Mononuclear cell (primary cell): ENCODE measurements at regions not wholly inside any gene's neighbourhood (a gene's known extent, or its start where the extent isn't known, plus 50 kb on each side); places are given as distances from the start of the nearest gene placed in this dataset.
"Not testable (repeated sequence)": the region's sequence is repeated elsewhere in the genome, so short reads cannot be mapped to it uniquely, and the experiment has no call there.

Experiments
- H3K27me3 ChIP-seq: 2 replicates; pipeline ENCODE4 v1.6.0; 2011; ENCODE audit warnings: low read length, control low read depth; ENCODE audit not compliant: insufficient read depth
- H3K4me1 ChIP-seq: 2 replicates; pipeline ENCODE4 v1.5.1; 2011; ENCODE audit warnings: mild to moderate bottlenecking, low read length, control low read depth; ENCODE audit not compliant: insufficient read depth
- H3K4me3 ChIP-seq: 2 replicates; pipeline ENCODE4 v1.5.1; 2011; ENCODE audit warnings: mild to moderate bottlenecking, low read length, moderate library complexity
- H3K9me3 ChIP-seq: 2 replicates; pipeline ENCODE4 v1.5.1; 2011; ENCODE audit warnings: low read depth, mild to moderate bottlenecking, control low read depth, low read length

DNA sequence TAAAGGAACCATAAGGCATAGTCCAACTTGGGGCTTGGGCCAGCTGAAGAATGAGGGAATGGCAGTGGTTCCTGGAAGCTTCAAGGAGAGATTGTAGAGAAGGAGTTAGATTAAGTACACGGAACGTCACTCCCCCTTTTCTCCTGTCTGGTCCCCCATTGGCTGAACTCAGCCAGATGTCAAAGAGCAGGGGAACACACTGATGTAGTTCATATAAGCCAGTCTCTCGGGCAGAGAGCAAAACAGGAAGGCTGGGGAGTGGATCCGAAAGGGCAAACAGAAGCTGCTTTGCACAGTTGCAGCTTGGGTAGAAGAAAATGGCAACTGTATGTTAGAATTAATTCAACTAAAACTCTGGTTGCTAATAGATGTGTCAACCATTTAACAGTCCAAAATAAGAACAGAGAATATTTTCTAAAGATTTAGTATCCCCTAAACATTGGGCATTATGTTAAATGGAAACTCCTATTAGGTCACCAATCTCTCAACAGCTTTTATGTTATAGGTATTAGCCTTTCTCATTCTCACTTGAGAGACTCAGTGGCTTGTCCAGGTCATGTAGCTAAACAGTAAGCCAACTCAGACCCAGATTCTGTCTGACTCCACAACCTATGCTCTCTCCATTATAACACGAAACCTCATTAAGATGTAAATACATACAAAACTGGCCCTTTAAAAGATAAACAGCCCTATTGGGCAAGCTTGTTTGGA is 600.7 kb upstream of the USP24 start:
- no peaks in the 10 kb centered on the region for H3K27me3 ChIP-seq
- H3K9me3 ChIP-seq = no peaks in the 10 kb centered on the region
- H3K4me3 ChIP-seq = no peak overlapping the region
- H3K4me1 ChIP-seq = no peaks in the 10 kb centered on the region

DNA sequence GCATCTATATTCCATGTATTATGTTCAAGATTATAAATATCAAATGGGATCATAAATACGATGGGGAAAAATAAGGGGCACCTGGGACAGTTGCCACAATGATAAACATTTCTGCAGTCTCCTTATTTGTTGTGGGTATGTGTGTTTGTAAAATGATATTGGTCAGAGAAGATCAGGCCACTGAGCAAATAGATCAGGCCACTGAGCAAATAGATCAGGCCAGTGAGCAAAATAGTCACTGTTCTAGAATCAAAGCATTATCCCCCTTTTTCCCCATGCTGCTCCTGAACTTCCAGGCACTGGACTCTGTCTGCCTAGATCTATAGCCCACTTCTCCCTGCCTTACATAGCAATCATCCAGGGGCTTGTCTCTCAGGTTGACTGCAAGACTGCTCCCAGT is 599.8 kb upstream of the USP24 start:
- Histone ChIP-seq H3K4me1 (no peaks in the 10 kb centered on the region), H3K4me3 (no peak overlapping the region), H3K27me3 (no peaks in the 10 kb centered on the region), H3K9me3 (no peaks in the 10 kb centered on the region)

DNA sequence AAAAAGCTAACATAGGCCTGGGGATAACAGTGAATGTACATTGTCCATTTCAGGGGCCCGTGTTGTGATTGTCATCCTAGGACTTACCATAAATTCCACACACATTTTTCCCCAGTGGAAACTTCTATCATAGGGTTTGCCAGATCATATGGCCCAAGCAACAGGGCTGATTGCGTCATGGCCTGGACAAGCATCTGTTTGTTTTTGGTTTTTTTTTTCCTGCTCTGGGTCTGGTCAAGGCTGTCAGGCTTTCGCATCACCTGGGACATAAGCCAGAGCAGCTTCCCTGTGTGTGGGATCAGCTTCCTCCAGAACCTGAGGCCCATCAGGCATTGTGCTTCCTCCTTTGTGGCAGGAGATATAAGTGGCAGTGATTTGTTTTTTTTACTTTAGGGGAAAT is 598.5 kb upstream of the USP24 start:
- Histone ChIP-seq H3K4me1 (no peaks in the 10 kb centered on the region), H3K27me3 (no peaks in the 10 kb centered on the region), H3K4me3 (no peak overlapping the region), H3K9me3 (no peaks in the 10 kb centered on the region)

DNA sequence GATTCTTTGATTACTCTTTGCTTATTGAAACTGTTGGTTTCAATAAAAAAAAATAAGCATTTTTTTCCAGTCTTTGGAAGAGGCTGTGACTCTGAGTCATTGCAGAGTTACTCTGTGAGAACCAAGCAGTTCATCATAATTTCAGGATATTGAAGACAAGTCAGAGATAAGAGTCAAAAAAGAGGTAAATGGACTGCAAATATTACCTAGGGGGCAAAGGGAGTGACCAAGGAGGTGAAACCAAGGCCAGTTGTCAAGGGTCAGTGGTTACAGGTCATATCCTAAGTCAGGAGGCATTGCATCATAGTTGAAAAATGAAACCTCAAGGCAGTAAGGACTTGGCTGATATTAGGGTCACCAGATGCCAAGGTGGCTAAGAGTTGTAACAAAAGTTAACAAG is 597.1 kb upstream of the USP24 start:
- H3K27me3 ChIP-seq = no peaks in the 10 kb centered on the region
- H3K9me3 ChIP-seq = no peaks in the 10 kb centered on the region
- H3K4me3 ChIP-seq = no peak overlapping the region
- no peaks in the 10 kb centered on the region for H3K4me1 ChIP-seq

DNA sequence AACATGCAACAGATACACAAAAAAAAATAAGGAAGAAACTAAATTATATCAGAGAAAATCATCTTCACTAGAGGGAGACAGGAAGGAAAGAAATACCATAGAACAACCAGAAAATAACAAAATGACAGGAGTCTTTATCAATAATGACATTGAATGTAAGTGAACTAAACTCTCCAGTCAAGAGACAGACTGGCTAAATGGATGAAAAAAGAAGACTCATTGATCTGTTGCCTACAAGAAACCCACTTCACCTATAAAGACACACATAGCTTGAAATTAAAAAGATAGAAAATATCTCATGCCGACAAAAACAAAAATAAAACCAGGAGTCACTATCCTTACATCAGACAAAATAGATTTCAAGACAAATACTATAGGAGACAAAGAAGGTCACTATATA is 593.1 kb upstream of the USP24 start:
- no peak overlapping the region for H3K4me3 ChIP-seq

DNA sequence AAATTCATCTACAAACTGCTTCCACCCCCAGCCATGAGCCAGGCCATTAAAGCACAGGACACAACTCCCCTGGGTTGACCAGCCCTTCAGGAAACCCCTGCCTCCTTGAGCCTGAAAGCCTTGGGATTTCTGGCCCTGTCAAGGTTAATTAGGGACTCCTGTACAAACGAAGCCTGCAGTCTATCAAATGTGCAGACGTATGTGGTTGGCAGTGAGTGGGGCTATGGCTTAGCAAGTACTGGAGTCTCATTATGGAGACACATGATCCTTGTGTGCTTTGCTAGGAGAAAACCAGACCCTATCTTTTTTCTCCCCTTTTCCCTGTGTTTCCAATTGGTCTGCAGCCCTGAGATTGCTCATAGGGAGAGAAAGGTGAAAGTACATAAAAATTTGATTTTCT is 588.3 kb upstream of the USP24 start:
- H3K9me3 ChIP-seq = no peaks in the 10 kb centered on the region
- no peak overlapping the region for H3K4me3 ChIP-seq
- H3K4me1 ChIP-seq = no peaks in the 10 kb centered on the region
- H3K27me3 ChIP-seq = no peaks in the 10 kb centered on the region

More for the DNA sequence above, 593.1 kb upstream of the USP24 start:
- Histone ChIP-seq H3K27me3 (no peaks in the 10 kb centered on the region), H3K9me3 (no peaks in the 10 kb centered on the region), H3K4me1 (no peaks in the 10 kb centered on the region)

DNA sequence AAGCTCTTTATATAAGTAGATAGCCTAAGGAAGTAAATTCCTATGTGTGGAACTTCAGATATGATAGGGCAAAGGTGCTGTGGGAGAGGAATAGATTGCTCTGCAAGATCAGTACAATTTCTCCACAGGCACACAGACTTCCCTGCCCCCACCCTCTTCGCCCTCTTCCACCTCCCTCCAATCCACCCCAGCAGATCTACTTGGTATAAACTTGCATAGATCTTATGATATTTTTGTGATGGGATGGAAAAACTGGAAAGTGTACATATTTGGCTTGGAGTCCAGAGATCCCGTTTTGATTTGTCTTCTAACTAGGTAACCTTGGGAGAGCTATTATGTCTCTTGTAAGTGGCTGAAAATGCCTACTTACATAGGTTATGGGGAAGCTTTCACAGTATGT is 586.3 kb upstream of the USP24 start:
- H3K4me3 ChIP-seq = no peak overlapping the region
- H3K9me3 ChIP-seq = no peaks in the 10 kb centered on the region
- no peaks in the 10 kb centered on the region for H3K4me1 ChIP-seq
- H3K27me3 ChIP-seq = no peaks in the 10 kb centered on the region

DNA sequence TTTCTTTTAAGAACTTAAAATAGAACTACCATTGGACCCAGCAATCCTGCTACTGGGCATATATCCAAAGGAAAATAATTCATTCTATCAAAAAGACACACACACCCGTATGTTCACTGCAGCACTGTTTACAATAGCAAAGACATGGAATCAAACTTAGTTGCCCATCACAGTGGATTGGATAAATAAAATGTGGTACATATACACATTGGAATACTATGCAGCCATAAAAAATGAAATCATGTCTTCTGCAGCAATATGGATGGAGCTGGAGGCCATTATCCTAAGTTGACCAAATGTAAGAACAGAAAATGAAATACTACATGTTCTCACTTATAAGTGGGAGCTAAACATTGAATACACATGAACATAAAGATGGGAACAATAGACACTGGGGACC is 585.3 kb upstream of the USP24 start:
- no peaks in the 10 kb centered on the region for H3K4me1 ChIP-seq
- no peak overlapping the region for H3K4me3 ChIP-seq
- no peaks in the 10 kb centered on the region for H3K27me3 ChIP-seq
- H3K9me3 ChIP-seq = no peaks in the 10 kb centered on the region

DNA sequence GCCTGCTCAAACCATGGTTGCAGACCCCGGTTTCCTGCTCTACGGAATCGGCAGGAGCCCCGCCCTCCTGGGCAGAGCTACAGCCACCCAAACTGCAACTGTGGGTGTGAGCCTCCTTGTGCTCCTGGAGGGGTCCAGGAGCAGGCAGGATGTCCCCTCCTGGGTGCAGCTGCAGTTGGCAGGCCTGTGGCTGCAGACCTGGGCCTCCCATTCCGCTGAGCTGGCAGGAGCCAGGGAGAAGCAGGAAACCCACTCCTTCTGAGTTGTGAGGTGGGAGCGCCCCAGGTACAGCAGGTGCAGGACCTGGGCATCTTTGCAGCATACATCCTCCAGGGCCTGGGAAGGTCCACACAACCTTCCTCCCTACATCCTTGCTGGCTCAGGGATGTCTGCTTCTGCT is 578.7 kb upstream of the USP24 start:
- no peaks in the 10 kb centered on the region for H3K4me1 ChIP-seq
- H3K9me3 ChIP-seq = no peaks in the 10 kb centered on the region
- H3K4me3 ChIP-seq = no peak overlapping the region
- no peaks in the 10 kb centered on the region for H3K27me3 ChIP-seq

DNA sequence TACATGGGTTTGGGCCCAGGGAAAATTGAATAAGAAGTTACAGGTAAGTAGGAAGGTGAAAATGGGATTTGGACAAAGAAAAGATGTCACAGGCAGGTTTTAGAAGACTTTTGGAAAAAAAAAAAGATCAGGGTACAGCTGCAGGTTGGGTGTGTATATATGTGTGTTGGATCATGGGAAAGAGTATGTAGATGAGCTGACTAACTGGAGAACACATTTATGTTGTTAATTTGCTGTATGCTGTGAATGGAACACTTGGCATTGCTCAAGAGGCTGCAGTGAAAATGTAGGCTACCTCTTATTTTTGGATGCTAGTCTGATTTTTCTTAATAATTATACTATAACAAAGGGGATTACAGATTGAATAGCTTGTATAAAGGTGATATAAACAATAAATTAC is 577.7 kb upstream of the USP24 start:
- H3K4me3 ChIP-seq = no peak overlapping the region
- H3K27me3 ChIP-seq = no peaks in the 10 kb centered on the region
- no peaks in the 10 kb centered on the region for H3K4me1 ChIP-seq
- no peaks in the 10 kb centered on the region for H3K9me3 ChIP-seq

DNA sequence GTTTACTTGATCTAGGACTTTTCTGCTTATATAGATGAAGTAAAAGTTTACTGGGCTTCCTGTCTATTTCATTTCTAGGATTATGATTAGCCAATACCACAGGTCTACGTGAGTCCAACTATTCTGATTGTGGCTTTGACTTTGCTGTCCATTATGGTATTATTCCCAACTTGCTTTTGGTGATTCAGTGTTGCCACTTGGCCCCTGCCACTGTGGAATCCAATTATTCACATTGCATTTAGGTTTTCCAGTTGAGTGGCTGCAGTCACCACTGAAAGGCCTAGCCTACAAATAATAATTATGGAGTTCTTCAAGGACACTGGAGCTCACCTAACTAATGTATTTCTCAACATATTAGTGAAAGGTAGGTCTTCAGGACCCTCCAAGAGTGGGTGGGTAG is 574.3 kb upstream of the USP24 start:
- Histone ChIP-seq H3K27me3 (no peaks in the 10 kb centered on the region), H3K4me1 (no peaks in the 10 kb centered on the region), H3K4me3 (no peak overlapping the region), H3K9me3 (no peaks in the 10 kb centered on the region)

DNA sequence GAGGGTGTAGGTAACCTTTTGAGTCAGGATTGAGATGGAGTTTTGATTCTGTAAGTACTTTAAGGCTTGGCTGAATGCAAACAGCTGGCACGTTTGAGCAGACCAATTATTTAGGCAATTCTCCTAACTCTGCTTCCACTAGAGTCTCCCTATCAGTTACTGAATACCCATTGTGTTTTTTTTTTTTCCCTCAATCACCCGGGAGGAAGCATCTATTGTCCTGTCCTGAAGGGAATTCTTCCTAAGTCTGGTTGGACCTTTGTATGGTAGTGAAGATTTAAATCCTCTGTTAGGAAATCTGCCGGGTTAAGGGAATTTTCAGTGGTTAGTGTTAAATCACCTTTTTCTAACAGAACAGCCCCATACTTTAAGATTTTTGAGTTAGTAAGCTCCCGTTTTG is 571.2 kb upstream of the USP24 start:
- Histone ChIP-seq H3K4me1 (no peaks in the 10 kb centered on the region), H3K27me3 (no peaks in the 10 kb centered on the region), H3K9me3 (no peaks in the 10 kb centered on the region), H3K4me3 (no peak overlapping the region)

DNA sequence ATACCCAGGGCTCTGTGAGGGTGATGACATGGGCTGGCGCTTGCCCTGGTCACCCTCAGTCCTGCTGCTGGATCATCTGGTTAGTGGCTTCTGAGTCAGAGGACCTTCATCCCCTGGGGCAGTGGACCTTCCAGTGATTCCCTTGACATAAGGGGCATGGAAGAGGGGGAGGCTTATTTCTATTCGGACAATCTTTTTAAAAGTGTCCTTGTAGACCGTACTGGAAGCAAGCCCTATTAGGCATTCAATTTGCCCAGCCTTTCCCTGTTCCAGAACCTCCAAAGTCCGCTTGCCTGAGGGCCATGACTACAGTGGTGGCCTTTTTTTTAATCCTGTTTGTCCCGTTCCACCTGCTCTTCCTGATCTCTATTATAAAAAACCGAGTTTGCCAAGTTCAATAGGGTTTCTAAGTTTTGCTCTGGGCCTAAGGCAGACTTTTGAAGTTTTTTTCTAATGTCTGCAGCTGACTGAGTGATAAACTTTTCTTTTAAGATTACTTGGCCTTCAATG is 569.8 kb upstream of the USP24 start:
- H3K4me1 ChIP-seq, H3K27me3 ChIP-seq, H3K4me3 ChIP-seq, H3K9me3 ChIP-seq: not testable (repeated sequence)

DNA sequence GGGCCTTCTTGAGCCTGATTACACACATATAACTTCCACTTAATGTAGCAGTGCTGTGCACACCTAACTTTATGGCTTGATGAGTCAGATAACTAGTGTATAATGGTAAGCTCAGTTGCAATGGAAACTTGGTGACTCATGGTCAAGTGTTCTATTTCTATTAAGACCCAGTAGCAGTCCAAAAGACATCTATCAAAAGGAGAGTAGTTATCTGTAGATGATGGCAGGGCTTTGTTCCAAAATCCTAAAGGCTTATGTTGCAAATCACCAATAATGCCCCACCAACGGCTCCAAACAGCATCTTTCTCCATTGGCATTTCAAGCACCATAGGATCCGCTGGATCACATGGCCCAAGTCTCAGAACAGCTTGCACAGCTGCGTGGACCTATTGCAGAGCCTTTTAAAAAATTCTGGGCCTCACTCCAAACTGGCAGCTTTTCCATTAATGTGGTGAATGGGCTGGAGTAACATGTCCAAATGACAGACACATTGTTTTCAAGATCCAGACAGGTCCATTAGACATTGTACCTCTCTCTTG is 566.8 kb upstream of the USP24 start:
- Histone ChIP-seq H3K4me3 (no peak overlapping the region), H3K4me1 (no peaks in the 10 kb centered on the region), H3K9me3 (no peaks in the 10 kb centered on the region), H3K27me3 (no peaks in the 10 kb centered on the region)

DNA sequence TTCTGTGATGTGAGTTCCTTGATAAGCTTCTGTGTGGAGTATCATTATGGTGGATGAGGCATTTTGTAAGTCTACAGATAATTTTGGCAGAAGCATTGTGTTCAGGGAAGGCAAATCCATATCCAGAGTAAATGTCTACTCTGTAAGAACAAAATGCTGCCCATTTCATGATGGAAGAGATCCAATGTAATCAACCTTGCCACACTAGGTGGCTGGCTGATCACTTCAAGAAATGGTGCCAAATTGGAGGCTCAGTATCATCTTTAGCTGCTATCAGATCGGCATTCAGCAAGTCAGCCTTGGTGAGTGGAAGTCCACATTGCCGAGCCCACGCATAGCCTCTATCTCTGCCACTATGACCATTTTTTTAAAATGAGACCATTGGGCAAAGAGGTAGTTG is 565.8 kb upstream of the USP24 start:
- Histone ChIP-seq H3K4me3 (no peak overlapping the region), H3K27me3 (no peaks in the 10 kb centered on the region), H3K4me1 (no peaks in the 10 kb centered on the region), H3K9me3 (no peaks in the 10 kb centered on the region)

DNA sequence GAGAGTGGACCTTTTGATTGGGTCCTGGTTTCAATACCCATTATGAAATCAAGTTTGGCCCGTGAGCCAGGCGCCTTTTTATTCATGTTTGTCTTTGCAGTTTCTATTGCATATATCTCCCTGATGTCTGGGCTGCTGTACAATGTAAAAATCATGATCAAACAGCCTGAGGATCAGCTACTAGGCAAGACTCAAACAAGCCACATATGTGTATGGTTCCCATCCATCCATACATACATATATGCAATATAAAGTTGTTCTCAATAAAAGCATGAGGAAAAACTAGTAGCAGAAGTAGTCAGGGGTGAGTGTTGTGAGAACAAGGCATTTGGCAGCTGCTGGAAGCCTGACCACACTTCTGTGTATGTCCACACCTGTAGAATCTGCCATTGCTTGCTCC is 562.4 kb upstream of the USP24 start:
- Histone ChIP-seq H3K4me3 (no peak overlapping the region), H3K27me3 (no peaks in the 10 kb centered on the region), H3K9me3 (no peaks in the 10 kb centered on the region)

More for the DNA sequence above, 562.4 kb upstream of the USP24 start:
- H3K4me1 ChIP-seq = no peaks in the 10 kb centered on the region
